GM21381 (cell line): ENCODE measurements at regions not wholly inside any gene's neighbourhood (a gene's known extent, or its start where the extent isn't known, plus 50 kb on each side); places are given as distances from the start of the nearest gene placed in this dataset.
"Not testable (repeated sequence)": the region's sequence is repeated elsewhere in the genome, so short reads cannot be mapped to it uniquely, and the experiment has no call there.

Experiments
- ATAC-seq: cut with Tn5 transposase; IDR thresholded peaks from one replicate; pipeline ENCODE4 v1.9.1; 2021; ENCODE audit warnings: mild to moderate bottlenecking, moderate library complexity; ENCODE audit not compliant: unreplicated experiment

DNA sequence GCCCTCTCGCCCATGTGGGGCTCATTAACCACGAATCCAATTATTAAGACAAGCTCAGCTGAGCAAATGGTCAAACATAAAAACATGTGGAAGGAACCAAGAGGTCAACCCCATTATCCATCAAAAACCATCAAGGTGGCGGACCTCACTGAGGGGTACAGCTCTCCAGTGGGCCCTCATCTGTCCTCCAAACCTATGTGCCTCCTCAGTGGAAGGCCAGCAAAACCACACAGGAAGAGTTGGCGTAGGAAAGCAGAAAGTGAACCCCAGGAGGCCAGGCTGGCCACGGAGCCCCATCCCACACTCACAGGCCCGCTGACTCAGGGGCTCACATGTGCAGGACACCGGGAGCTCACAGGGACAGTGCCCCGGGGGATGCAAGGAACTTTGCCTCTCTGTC is 66.5 kb upstream of the CLEC6A start:
- not testable (repeated sequence) for ATAC-seq

DNA sequence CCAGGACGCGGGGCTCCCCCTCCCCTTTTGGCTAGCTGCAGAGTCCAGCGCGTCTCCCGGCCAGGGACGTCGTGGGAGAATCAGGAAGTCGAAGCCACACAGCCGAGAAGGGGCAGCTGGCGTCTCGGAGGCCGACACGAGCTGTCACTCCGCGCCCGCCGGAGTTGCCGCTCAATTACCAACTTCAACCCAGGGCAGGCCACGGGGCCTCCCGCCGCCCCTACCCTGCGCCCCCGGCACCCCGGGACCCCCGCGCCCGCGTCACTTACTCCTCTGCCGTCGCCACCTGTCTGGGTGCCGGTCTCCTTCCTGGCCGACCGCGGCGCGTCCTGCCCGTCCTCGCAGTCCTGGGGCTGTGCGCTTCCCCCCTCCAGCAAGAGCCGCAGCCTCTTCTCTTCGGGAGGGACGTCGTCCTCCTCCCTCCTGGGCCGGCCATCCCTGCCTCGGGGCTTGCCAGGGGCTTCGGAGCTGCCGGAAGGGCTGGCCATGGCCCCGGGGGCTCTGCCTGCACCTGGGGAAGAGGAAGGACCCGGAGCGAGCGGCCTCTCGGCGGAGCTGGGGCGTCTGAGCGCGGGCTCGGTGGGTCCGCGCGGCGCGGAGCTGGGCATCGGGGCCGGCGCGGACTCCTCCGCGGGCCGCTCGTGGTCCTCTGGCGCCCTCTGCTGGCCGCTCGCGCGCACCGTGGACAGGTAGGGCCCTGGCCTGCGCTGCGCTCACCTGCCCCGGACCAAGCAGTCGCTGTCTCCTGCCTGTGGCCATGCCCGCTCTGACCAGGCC is 65.6 kb upstream of the CLEC6A start:
- ATAC-seq: peak; percentile 49

DNA sequence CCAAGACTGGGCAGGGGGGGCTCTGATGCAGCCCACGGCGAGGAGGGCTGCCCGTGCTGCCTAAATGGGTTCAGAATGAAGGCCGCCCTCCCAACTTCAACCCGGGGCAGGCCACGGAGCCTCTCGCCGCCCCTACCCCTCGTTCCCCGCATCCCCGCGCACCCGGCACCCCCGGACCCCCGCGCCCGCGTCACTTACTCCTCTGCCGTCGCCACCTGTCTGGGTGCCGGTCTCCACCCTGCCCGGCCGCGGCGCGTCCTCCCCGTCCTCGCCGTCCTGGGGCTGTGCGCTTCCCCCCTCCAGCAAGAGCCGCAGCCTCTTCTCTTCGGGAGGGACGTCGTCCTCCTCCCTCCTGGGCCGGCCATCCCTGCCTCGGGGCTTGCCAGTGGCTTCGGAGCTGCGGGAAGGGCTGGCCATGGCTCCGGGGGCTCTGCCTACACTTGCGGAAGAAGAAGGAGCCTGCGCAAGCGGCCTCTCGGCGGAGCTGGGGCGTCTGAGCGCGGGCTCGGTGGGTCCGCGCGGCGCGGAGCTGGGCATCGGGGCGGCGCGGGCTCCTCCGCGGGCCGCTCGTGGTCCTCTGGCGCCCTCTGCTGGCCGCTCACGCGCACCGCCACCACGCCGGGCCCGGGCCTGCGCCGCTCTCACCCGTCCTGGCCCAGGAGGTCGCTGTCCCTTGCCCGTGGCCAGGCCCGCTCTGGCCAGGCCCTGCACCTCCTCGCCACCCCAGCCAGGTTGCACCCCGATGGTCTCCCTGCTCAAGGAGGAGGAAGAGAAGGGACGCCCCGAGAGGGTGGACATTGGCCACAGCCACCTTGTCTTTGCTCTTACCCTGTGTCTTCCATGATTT is 59.3 kb upstream of the CLEC6A start:
- not testable (repeated sequence) for ATAC-seq

DNA sequence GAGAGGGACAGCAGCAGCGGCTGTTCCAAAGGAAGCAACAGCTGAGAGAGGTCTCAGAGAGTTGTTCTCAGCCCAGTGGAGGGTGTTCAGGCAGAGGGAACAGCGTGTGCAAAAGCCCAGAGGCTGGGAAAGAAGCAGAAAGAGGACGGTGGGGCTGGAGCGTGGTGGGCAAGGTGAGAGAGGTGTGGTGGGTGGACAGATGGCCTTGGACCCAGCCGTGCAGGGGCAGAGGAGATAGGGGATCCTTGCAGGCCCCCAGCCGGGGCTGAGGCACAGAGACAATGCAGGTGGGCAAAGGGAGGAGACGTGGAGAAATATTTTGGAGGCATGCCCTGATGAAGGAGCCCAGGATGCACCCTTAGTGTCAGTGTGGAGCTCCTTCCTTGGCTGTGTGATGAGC is 58.4 kb upstream of the CLEC6A start:
- not testable (repeated sequence) for ATAC-seq

DNA sequence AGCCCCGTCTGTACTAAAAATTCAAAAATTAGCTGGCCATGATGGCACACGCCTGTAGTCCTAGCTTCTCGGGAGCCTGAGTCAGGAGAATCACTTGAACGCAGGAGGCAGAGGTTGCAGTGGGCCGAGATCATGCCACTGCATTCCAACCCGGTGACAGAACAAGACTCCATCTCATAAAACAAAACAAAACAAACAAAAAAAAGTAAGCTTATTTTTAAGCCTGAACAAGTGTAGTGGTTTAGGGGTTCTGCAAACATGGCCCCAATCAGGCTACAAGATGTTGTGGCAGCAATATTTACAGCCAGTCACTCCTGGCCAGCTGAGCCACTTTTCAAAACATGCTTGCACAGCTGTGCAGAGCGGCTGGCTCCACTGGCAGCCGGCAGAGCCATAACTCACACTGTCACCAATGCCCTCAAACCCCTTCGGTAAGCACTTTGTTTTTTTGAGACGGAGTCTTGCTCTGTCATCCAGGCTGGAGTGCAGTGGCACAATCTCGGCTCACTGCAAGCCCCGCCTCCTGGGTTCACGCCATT is 56.2 kb upstream of the CLEC6A start:
- ATAC-seq: not testable (repeated sequence)

DNA sequence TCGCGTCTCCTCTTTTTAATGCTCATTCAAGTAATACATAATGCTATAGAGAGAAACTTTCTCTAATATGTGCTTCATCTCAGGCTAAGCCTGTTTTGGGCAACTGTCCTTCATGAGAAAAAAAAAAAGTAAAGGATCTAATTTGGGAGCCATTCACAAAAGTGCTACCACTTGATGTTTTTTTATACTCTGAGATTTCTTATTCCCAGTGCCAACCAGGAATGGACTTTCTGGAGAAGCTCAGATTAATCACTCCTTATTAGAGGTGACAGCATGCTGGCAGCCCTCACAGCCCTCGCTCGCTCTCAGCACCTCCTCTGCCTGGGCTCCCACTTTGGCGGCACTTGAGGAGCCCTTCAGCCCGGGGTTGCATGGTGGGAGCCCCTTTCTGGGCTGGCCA is 51.9 kb upstream of the CLEC6A start:
- ATAC-seq: not testable (repeated sequence)

DNA sequence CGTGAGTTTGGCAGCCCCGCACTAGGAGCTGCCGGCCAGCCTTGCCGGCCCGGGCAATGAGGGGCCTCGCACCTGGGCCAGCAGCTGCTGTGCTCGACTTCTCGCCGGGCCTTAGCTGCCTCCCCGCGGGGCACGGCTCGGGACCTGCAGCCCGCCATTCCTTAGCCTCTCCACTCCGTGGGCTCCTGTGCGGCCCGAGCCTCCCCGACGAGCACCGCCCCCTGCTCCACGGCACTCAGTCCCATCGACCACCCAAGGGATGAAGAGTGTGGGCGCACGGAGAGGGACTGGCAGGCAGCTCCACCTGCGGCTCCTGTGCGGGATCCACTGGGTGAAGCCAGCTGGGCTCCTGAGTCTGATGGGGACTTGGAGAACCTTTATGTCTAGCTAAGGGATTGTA is 51.4 kb upstream of the CLEC6A start:
- ATAC-seq: not testable (repeated sequence)
